ENCODE measurements at regions not wholly inside any gene's neighbourhood (a gene's known extent, or its start where the extent isn't known, plus 50 kb on each side); places are given as distances from the start of the nearest gene placed in this dataset.

- H3K27ac Mint-ChIP-seq = no peak overlapping the region
- H3K27me3 Mint-ChIP-seq (ENCODE audit: insufficient read depth) = peaks cover 2% of the 10 kb centered on the region; the same call in 1 of the 2 replicates
- H3K36me3 Mint-ChIP-seq (ENCODE audit: low read depth) = no peaks in the 10 kb centered on the region
- H3K4me3 Mint-ChIP-seq = no peak overlapping the region
- no peak for DNase-seq
- H3K4me1 Mint-ChIP-seq (ENCODE audit: low read depth) = no peaks in the 10 kb centered on the region
- no peak for TF ChIP-seq CTCF (IDR thresholded peaks at IDR 0.05)
- no peaks in the 10 kb centered on the region for H3K9me3 Mint-ChIP-seq
These were observed 217.2 kb upstream of the PKDCC start for GRCh38 chr2:41830600-41830999.

GRCh38 chr2:41832218-41832617 lies 215.6 kb upstream of the PKDCC start:
- H3K27me3 Mint-ChIP-seq (ENCODE audit: insufficient read depth) = peaks cover 2% of the 10 kb centered on the region; the same call in 1 of the 2 replicates

GRCh38 chr2:41835401-41835800 lies 212.4 kb upstream of the PKDCC start:
- DNase-seq = no peak
- H3K27ac Mint-ChIP-seq = no peak overlapping the region
- no peak overlapping the region for H3K4me3 Mint-ChIP-seq
- no peaks in the 10 kb centered on the region for H3K9me3 Mint-ChIP-seq
- no peaks in the 10 kb centered on the region for H3K36me3 Mint-ChIP-seq (ENCODE audit: low read depth)
- peaks cover 2% of the 10 kb centered on the region; the same call in 1 of the 2 replicates for H3K27me3 Mint-ChIP-seq (ENCODE audit: insufficient read depth)
- TF ChIP-seq CTCF (IDR thresholded peaks at IDR 0.05) = no peak
- no peaks in the 10 kb centered on the region for H3K4me1 Mint-ChIP-seq (ENCODE audit: low read depth)

More at GRCh38 chr2:41832218-41832617, 215.6 kb upstream of the PKDCC start:
- DNase-seq = no peak
- Mint-ChIP-seq H3K27ac (no peak overlapping the region), H3K4me3 (no peak overlapping the region), H3K36me3 (ENCODE audit: low read depth) (no peaks in the 10 kb centered on the region), H3K4me1 (ENCODE audit: low read depth) (no peaks in the 10 kb centered on the region), H3K9me3 (no peaks in the 10 kb centered on the region)
- no peak for TF ChIP-seq CTCF (IDR thresholded peaks at IDR 0.05)

- peaks cover 2% of the 10 kb centered on the region; the same call in 1 of the 2 replicates for H3K27me3 Mint-ChIP-seq (ENCODE audit: insufficient read depth)
- DNase-seq = peak; percentile 13
- no peak overlapping the region for H3K4me3 Mint-ChIP-seq
- peaks cover 7% of the 10 kb centered on the region for H3K4me1 Mint-ChIP-seq (ENCODE audit: low read depth)
- no peaks in the 10 kb centered on the region for H3K36me3 Mint-ChIP-seq (ENCODE audit: low read depth)
- TF ChIP-seq CTCF (IDR thresholded peaks at IDR 0.05) = no peak
- no peaks in the 10 kb centered on the region for H3K9me3 Mint-ChIP-seq
- H3K27ac Mint-ChIP-seq = no peak overlapping the region
These were observed 210.9 kb upstream of the PKDCC start for GRCh38 chr2:41836948-41837347.

- no peaks in the 10 kb centered on the region for H3K9me3 Mint-ChIP-seq
- no peaks in the 10 kb centered on the region for H3K36me3 Mint-ChIP-seq (ENCODE audit: low read depth)
- no peak for TF ChIP-seq CTCF (IDR thresholded peaks at IDR 0.05)
- H3K27me3 Mint-ChIP-seq (ENCODE audit: insufficient read depth) = 0 out of 2 replicates have a peak, but pooled peaks cover 1% of the 10 kb centered on the region
- no peak overlapping the region for H3K4me3 Mint-ChIP-seq
- no peak for DNase-seq
- H3K27ac Mint-ChIP-seq = no peak overlapping the region
- H3K4me1 Mint-ChIP-seq (ENCODE audit: low read depth) = peaks cover 7% of the 10 kb centered on the region
These were observed 210.2 kb upstream of the PKDCC start for GRCh38 chr2:41837610-41838009.

Measured in HFFc6 (cell line).